ENCODE measurements at regions not wholly inside any gene's neighbourhood (a gene's known extent, or its start where the extent isn't known, plus 50 kb on each side); places are given as distances from the start of the nearest gene placed in this dataset.

GRCh38 chr6:156268849-156269248 is 508.3 kb upstream of the ARID1B start:
- POLR2A ChIA-PET, result no interaction called here
- peaks cover 3% of the 10 kb centered on the region for H3K9me3 Mint-ChIP-seq
- ATAC-seq (ENCODE audit: low read depth), result no peak
- H3K27ac Mint-ChIP-seq, result no peak overlapping the region
- H3K4me1 Mint-ChIP-seq, result peaks cover 13% of the 10 kb centered on the region
- DNase-seq, result no peak
- no peaks in the 10 kb centered on the region for H3K27me3 Mint-ChIP-seq
- peak overlapping the region; percentile 39 for H3K4me3 Mint-ChIP-seq
- peaks cover 4% of the 10 kb centered on the region for H3K36me3 Mint-ChIP-seq

GRCh38 chr6:156262014-156262413 is 515.2 kb upstream of the ARID1B start:
- DNase-seq, result no peak
- ATAC-seq (ENCODE audit: low read depth), result no peak
- POLR2A ChIA-PET, result no interaction called here
- no peaks in the 10 kb centered on the region for H3K4me1 Mint-ChIP-seq
- H3K4me3 Mint-ChIP-seq, result no peak overlapping the region
- H3K9me3 Mint-ChIP-seq, result peaks cover 11% of the 10 kb centered on the region
- no peak overlapping the region for H3K27ac Mint-ChIP-seq
- no peaks in the 10 kb centered on the region for H3K27me3 Mint-ChIP-seq
- peaks cover 4% of the 10 kb centered on the region for H3K36me3 Mint-ChIP-seq

GRCh38 chr6:156260815-156261214 is 516.4 kb upstream of the ARID1B start:
- no peaks in the 10 kb centered on the region for H3K27me3 Mint-ChIP-seq
- peaks cover 1% of the 10 kb centered on the region for H3K36me3 Mint-ChIP-seq
- H3K9me3 Mint-ChIP-seq, result peaks cover 7% of the 10 kb centered on the region
- ATAC-seq (ENCODE audit: low read depth), result no peak
- no peaks in the 10 kb centered on the region for H3K4me1 Mint-ChIP-seq
- H3K27ac Mint-ChIP-seq, result no peak overlapping the region
- POLR2A ChIA-PET, result no interaction called here
- DNase-seq, result no peak
- no peak overlapping the region for H3K4me3 Mint-ChIP-seq

GRCh38 chr6:156258981-156259380 is 518.2 kb upstream of the ARID1B start:
- Mint-ChIP-seq H3K4me3 (no peak overlapping the region), H3K36me3 (no peaks in the 10 kb centered on the region), H3K27me3 (no peaks in the 10 kb centered on the region), H3K4me1 (no peaks in the 10 kb centered on the region), H3K27ac (no peak overlapping the region), H3K9me3 (peaks cover 7% of the 10 kb centered on the region)
- POLR2A ChIA-PET, result no interaction called here
- no peak for DNase-seq
- ATAC-seq (ENCODE audit: low read depth), result no peak

- Mint-ChIP-seq H3K4me3 (no peak overlapping the region), H3K9me3 (peaks cover 14% of the 10 kb centered on the region), H3K27me3 (no peaks in the 10 kb centered on the region), H3K36me3 (peaks cover 8% of the 10 kb centered on the region), H3K27ac (no peak overlapping the region), H3K4me1 (peaks cover 5% of the 10 kb centered on the region)
- POLR2A ChIA-PET, result no interaction called here
- DNase-seq, result no peak
- ATAC-seq (ENCODE audit: low read depth), result no peak
Measured at GRCh38 chr6:156256161-156256560, 521.0 kb upstream of the ARID1B start.

- DNase-seq (no peak), ATAC-seq (ENCODE audit: low read depth) (no peak)
- POLR2A ChIA-PET, result no interaction called here
- H3K4me3 Mint-ChIP-seq, result no peak overlapping the region
- peaks cover 14% of the 10 kb centered on the region for H3K4me1 Mint-ChIP-seq
- no peak overlapping the region for H3K27ac Mint-ChIP-seq
- no peaks in the 10 kb centered on the region for H3K27me3 Mint-ChIP-seq
- peaks cover 13% of the 10 kb centered on the region for H3K36me3 Mint-ChIP-seq
- peaks cover 14% of the 10 kb centered on the region for H3K9me3 Mint-ChIP-seq
Measured at GRCh38 chr6:156254240-156254639, 522.9 kb upstream of the ARID1B start.

- Mint-ChIP-seq H3K9me3 (peaks cover 15% of the 10 kb centered on the region), H3K4me1 (peaks cover 14% of the 10 kb centered on the region), H3K4me3 (no peak overlapping the region), H3K27me3 (no peaks in the 10 kb centered on the region), H3K36me3 (peaks cover 13% of the 10 kb centered on the region), H3K27ac (peak overlapping the region; percentile 42)
- no peak for DNase-seq
- POLR2A ChIA-PET, result no interaction called here
- peak; percentile 52 for ATAC-seq (ENCODE audit: low read depth)
Measured at GRCh38 chr6:156250593-156250992, 526.6 kb upstream of the ARID1B start.

GRCh38 chr6:156242206-156242605 is 535.0 kb upstream of the ARID1B start:
- ATAC-seq (ENCODE audit: low read depth) (no peak), DNase-seq (no peak)
- Mint-ChIP-seq H3K27ac (no peak overlapping the region), H3K36me3 (no peaks in the 10 kb centered on the region), H3K4me1 (no peaks in the 10 kb centered on the region), H3K27me3 (no peaks in the 10 kb centered on the region), H3K9me3 (peaks cover 4% of the 10 kb centered on the region), H3K4me3 (no peak overlapping the region)
- POLR2A ChIA-PET, result no interaction called here

- peaks cover 3% of the 10 kb centered on the region for H3K9me3 Mint-ChIP-seq
- peaks cover 8% of the 10 kb centered on the region for H3K27me3 Mint-ChIP-seq
- H3K36me3 Mint-ChIP-seq, result no peaks in the 10 kb centered on the region
- H3K4me1 Mint-ChIP-seq, result no peaks in the 10 kb centered on the region
- POLR2A ChIA-PET, result no interaction called here
- DNase-seq (no peak), ATAC-seq (ENCODE audit: low read depth) (no peak)
- no peak overlapping the region for H3K27ac Mint-ChIP-seq
- no peak overlapping the region for H3K4me3 Mint-ChIP-seq
Measured at GRCh38 chr6:156231026-156231765, 546.0 kb upstream of the ARID1B start.

GRCh38 chr6:156219973-156220372 is 557.2 kb upstream of the ARID1B start:
- H3K27ac Mint-ChIP-seq, result no peak overlapping the region

GRCh38 chr6:156205678-156206077 is 571.5 kb upstream of the ARID1B start:
- ATAC-seq (ENCODE audit: low read depth) (no peak), DNase-seq (no peak)
- Mint-ChIP-seq H3K4me1 (no peaks in the 10 kb centered on the region), H3K27ac (no peak overlapping the region), H3K4me3 (no peak overlapping the region), H3K9me3 (peaks cover 12% of the 10 kb centered on the region), H3K27me3 (no peaks in the 10 kb centered on the region), H3K36me3 (peaks cover 3% of the 10 kb centered on the region)
- POLR2A ChIA-PET, result interaction anchor here (0.7 kb wide), 1 partner anchor 45 kb away, joined by 8 read pairs; no protein-coding TSS in a partner anchor

More at GRCh38 chr6:156219973-156220372, 557.2 kb upstream of the ARID1B start:
- no peaks in the 10 kb centered on the region for H3K36me3 Mint-ChIP-seq
- no peak overlapping the region for H3K4me3 Mint-ChIP-seq
- ATAC-seq (ENCODE audit: low read depth), result no peak
- DNase-seq, result no peak
- no peaks in the 10 kb centered on the region for H3K4me1 Mint-ChIP-seq
- POLR2A ChIA-PET, result no interaction called here
- H3K9me3 Mint-ChIP-seq, result peaks cover 11% of the 10 kb centered on the region
- H3K27me3 Mint-ChIP-seq, result peaks cover 5% of the 10 kb centered on the region

- Mint-ChIP-seq H3K27me3 (no peaks in the 10 kb centered on the region), H3K4me1 (peaks cover 15% of the 10 kb centered on the region), H3K4me3 (no peak overlapping the region), H3K36me3 (peaks cover 8% of the 10 kb centered on the region), H3K27ac (no peak overlapping the region), H3K9me3 (peaks cover 5% of the 10 kb centered on the region)
- DNase-seq, result no peak
- no peak for ATAC-seq (ENCODE audit: low read depth)
- POLR2A ChIA-PET, result no interaction called here
Measured at GRCh38 chr6:156199182-156199581, 578.0 kb upstream of the ARID1B start.

GRCh38 chr6:156197513-156197912 is 579.7 kb upstream of the ARID1B start:
- POLR2A ChIA-PET, result interaction anchor here (0.7 kb wide), 1 partner anchor 47 kb away, joined by 4 read pairs; no protein-coding TSS in a partner anchor
- peak overlapping the region; percentile 55 for H3K4me3 Mint-ChIP-seq
- H3K36me3 Mint-ChIP-seq, result peaks cover 7% of the 10 kb centered on the region

GRCh38 chr6:156194981-156195380 is 582.2 kb upstream of the ARID1B start:
- DNase-seq (no peak), ATAC-seq (ENCODE audit: low read depth) (no peak)
- POLR2A ChIA-PET, result no interaction called here
- Mint-ChIP-seq H3K4me3 (no peak overlapping the region), H3K9me3 (peaks cover 7% of the 10 kb centered on the region), H3K4me1 (peaks cover 23% of the 10 kb centered on the region), H3K36me3 (peaks cover 9% of the 10 kb centered on the region), H3K27me3 (no peaks in the 10 kb centered on the region), H3K27ac (no peak overlapping the region)

More at GRCh38 chr6:156197513-156197912, 579.7 kb upstream of the ARID1B start:
- peaks cover 17% of the 10 kb centered on the region for H3K4me1 Mint-ChIP-seq
- no peaks in the 10 kb centered on the region for H3K27me3 Mint-ChIP-seq
- H3K27ac Mint-ChIP-seq, result peak overlapping the region; percentile 65
- DNase-seq (no peak), ATAC-seq (ENCODE audit: low read depth) (peak; percentile 52)
- peaks cover 9% of the 10 kb centered on the region for H3K9me3 Mint-ChIP-seq

Data from activated naive CD8-positive, alpha-beta T cell treated with anti-CD3 and anti-CD28 coated beads, Interleukin-2, amount 10 ng/mL, durations not matched to agents 7 days and 5 days (primary cell).